ENCODE measurements at regions not wholly inside any gene's neighbourhood (a gene's known extent, or its start where the extent isn't known, plus 50 kb on each side); places are given as distances from the start of the nearest gene placed in this dataset.

DNA sequence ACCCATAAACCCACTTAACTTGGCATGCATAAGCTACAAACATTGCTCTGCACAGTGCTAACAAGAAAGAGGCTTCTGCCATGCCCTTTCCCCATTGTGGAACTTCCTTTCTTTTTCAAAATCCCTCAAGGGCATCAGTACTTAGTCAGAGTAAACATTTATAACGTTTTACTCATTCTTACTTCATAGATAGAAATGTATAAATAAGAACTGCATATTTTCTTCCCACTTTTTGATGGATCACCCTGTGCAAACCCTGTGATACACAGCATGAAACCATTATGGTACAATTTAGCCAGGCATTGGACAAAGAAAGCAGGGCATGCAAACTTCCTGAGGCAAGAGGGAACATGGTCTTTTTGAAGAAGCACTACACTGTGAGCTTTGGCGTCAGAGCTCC, 113.8 kb upstream of the FOXG1 start:
- DNase-seq = no peak

DNA sequence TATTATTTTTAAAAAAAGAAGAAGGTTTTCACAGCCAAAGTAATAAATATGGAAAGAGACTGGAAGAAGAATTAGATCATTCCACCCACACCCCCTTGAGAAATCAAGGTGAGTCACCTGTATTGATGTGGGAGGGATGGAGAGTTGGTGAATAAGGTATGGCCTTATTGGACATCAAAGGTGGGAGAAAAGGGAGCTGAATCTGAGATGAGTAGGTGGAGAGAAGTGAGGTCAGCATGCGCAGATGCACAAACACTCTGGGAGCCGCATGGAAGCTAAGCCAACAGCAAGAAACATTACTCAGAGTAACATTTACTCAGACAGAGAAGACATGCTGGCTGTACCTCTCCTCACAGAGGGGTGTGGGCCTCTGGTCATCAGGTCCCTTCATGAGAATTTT, 113.1 kb upstream of the FOXG1 start:
- DNase-seq = no peak

DNA sequence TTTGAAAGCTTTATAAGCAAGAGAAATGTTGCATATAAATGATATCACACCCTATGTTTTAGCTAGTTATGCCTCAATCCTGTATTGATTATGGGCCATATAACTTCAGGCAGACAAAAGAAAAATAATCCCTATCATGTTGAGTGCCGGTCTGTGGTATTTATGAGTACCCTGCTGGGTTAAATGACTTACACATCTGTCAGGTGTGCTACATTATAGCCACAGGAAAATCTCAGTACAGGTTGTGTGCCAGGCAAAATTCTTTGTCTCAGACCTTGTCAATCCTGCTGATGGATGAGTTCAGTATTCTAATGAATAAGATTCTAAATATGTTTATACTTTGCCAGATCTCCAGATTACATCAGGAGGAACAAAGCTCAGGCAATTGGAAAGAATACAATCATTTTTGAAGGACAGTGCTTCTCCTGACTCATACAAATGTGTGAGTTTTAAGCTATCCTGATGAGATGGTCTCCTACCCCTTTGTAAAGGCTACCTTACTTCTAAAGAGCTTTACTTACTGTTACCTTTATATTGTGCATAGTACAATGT, 109.8 kb upstream of the FOXG1 start:
- DNase-seq = no peak

DNA sequence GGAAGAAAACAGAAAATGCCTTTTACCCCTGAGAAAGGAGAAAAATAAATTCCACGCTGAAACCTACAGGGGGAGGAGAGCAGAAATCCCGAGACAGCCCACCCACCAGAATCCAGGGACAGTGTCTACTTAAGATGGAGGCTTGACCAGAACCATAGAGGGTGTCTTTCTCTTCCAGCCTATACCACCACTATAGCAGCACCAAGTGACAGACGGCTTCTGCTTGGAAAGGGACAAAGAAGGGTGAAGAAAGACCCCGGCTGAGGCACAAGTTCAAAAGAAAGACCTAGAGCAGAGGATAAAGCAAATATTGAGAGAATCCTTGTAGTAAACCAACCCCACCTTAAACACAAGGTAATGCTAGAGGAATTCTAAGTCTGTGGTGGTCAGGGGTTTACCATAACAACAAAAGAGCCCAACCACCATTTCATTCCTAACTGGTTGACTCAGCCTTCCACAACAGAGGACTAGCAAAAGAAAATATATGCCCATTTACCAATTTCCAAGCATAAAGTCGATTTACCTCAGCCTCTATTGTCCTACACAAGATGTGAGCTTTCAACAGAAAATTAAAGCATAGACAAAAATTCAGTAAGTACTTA, 105.3 kb upstream of the FOXG1 start:
- no peak for DNase-seq

DNA sequence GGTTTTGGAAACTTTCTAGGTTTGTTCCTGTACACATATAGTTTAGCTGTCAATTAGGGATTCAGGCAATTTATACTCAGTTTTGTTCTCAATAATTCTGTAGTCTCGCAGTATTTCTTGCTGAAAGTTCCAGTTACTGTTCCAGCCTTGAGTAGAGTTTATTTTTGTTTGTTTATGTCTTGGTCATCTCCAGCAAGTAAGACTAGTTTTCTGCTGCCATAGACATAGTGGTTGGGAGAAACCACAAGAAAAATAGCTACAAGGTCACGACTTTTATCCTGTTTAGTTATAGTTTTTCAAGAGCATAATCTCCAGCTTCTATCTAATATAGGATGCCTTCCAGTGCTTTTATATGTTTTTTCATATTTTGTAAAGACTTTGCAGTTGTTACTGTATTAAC, 99.6 kb upstream of the FOXG1 start:
- DNase-seq = no peak

DNA sequence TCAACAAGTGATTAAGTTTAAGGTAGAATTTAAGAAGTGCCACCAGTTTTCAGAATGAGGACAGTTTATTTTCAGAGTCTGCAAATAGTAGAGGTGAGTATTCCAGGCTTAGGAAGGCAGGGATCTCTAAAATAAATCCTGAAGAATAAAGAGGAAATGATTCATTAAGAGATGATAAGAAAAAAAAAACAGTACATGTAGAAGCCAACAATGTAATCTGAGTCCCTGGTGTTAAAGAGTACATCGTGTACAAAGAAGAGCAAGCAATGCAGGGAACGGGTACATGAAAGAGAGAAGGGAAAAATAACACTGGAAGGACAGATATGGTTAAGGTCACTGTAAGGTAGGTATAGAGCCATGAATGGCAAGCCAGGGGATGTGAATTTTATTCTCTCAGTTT, 95.2 kb upstream of the FOXG1 start:
- no peak for DNase-seq

DNA sequence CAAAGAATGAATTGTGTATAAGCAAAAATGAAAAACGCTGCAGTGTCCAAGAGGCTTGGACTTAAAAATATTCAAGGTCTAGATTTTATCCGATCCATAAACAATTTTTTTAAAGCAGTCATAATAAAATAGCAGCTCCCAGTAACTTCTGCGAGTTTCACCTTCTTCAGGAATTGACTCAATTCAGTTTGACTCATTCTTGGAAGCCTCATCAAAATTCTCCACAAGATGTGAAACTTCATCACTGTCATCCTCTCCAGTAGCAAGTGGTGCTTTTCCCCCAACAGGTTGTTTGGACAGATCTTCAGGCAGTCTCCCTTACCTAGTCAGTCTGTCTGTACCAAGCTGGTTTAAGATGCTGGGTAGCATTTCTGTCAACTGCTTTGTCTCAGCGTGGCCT, 93.5 kb upstream of the FOXG1 start:
- DNase-seq = no peak

DNA sequence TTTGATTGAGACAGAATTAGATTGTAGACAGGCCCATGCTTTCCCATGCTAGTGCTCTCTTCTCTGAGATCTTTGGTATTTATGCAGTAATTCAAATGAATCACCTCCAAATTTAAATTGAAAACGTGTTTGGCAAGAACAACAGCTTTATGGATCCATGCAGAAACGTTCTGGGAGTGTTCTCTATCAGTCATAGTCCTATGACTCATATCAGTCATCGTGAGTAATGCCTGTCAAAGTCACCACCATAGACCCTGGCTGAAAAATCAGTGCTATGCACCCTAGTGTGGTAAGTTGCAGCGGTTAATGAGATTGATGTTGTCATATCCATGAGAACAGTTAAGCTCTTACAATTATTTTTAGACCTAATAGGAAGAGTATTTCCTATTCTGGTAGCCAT, 90.1 kb upstream of the FOXG1 start:
- DNase-seq = no peak

DNA sequence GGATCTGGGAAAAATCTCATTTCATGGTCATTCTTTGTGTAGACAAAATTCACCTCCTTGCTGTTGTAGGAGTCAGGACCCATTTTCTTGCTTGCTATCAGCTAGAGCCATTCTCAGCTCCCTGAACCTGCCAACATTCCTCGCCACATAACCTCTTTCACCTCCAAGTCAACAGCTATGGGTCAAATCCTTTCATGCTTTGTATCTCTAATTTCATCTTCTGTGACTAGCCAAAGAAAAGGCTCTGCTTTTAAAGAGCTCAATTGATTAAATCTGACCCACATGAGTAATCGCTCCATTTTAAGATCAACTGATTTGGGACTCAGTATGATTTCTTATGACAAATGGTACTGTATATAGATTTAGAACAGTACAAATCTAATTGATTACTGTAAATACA, 89.2 kb upstream of the FOXG1 start:
- no peak for DNase-seq

DNA sequence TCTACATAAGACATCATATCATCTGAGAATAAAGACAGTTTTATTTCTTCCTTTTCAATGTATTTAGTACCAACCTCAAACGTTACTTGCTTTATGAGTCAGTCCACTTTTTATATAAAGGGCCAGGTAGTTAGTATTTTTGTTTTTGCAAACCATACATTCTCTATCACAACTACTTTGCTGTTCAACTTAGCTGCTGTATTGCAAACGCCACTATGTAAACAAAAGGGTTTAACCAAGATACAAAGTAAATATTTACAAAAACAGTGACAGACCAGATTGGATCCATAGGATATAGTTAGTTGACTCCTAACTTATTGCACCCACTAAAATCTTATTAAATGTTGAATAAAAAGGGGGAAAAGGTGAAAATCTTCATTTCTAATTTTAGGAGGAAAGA, 87.7 kb upstream of the FOXG1 start:
- no peak for DNase-seq

DNA sequence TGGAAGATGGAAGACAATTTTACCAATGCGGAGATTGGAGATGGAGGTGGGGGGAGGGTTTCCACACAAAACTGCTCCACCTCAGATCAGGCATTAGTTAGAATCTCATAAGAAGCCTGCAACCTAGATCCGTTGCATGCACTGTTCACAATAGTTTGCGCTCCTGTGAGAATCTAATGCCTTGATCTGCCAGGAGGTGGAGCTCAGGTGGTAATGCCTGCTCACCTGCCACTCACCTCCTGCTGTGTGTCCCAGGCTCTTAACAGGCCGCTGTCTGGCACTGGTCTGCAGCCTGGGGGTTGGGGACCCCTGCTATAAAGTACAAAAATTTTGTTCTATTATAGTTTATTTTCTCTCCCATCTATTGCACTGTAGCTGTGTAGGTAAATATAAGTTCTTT, 84.9 kb upstream of the FOXG1 start:
- no peak for DNase-seq

DNA sequence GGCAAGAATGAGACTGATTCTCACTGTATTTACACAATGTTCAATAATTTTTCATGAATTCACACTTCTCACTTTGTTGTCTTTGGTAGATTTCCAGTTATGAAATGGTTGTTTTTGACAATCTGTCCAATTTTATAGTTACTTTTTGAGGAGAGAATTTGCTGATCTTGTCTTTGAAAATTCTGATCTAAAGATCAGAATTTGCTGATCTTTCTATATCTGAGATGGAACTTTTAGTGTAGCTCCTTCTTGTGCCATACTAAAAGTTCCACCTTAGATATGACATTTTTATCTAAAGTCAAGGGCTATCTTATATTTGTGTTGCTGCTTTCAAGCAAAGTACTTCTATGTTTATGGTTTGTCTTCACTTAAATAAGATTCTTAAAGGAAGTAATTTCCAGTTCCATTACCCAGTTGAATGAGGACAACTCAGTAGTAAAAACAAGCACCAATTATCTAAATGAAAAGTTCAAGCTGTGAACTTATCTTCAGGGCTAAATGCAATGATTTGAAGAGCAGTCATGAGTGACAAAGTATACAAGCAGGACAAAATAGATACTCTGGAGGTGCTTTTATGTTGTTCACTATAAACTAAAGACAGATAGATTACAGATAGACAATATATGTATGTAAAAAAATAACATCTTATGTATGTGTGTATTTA, 76.4 kb upstream of the FOXG1 start:
- no peak for DNase-seq

DNA sequence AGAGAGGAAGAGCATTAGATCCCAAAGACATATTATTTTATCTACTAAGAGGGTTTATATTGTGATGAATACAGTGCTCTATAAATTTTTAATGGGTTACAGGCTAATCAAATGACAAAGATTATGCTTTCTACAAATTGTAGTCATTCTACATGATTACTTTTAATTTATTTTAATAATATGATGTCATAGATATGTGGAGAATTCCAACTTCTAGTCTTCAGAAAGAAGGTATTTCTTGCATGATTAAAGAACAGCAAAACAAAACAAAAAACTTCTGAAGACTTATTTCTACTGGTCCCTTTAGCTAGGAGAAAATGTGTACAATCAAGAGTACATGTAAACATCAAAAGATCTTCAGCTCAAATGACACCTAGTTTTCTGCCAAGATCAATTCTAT, 71.5 kb upstream of the FOXG1 start:
- DNase-seq = no peak

DNA sequence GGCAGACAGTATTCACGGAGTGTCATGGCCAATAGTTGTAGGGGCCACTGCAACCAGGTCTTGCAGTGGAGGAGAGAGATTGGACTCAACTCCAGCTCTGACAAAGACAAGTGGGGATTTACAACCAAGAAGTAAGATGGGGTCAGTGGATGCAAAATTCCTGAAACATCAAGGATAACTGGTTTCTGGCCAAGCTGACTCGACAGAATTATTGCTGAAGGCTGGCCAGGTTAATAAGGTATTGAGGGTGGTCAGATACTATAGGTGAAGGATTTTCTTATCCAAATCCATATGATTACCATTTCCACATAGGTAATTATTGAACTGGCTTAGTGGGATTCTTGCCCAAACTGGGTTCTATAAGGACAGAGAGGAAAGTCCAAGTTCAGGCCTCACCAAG, 64.9 kb upstream of the FOXG1 start:
- DNase-seq = no peak

DNA sequence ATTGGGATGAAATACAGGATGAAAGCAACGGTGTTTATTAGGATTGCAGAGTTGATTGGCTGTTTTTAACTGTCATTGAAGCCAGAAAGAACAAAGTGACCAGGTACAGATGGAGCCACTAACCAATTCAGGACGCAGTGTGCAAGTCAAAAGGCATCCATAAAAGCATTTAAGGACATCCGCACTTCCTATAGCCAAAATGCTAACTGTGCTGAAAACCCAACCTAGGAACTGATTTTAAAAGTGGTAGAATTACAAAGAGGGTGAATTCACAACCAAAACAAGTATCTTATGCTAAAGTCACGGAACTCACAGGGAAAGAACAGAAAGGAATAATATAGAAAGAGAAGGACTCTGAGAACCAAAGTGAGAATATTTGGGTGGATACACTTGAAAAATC, 63.1 kb upstream of the FOXG1 start:
- no peak for DNase-seq

DNA sequence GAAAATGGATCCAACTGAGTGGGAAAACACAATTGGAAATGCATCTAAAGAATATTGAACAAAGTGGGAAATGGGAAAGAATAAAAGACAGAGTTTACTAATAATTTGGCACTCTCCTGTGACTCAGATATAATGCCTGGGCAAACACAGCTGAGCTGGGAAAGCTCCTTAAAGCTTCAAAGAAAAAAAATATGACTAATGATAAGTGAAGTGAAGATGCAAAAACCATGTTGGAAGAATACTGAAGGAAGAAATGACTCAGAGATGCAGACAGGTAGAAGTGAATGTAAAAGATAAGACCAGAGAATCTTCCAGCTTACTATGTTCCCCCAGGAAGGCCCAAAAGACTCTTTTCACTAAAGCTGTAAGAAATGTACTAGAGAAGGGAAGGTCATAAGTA, 62.4 kb upstream of the FOXG1 start:
- DNase-seq = no peak

DNA sequence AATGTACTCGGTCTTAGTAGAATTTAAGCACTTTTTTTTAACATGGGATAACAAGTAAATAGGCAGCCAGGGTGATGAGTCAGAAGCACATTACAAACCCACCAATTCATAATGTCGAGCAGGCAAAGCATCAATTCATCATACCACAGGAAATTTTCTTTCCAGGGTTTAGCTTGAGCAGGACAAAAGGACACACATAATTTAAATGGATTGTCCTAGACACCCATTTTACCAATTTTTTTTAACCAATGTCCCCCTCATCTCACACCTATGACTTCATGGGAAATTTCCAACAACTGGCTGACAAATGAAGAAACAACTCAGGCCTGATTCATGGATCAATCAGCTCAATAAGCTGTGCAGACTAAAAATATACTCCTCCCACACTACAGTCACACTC, 58.8 kb upstream of the FOXG1 start:
- no peak for DNase-seq

DNA sequence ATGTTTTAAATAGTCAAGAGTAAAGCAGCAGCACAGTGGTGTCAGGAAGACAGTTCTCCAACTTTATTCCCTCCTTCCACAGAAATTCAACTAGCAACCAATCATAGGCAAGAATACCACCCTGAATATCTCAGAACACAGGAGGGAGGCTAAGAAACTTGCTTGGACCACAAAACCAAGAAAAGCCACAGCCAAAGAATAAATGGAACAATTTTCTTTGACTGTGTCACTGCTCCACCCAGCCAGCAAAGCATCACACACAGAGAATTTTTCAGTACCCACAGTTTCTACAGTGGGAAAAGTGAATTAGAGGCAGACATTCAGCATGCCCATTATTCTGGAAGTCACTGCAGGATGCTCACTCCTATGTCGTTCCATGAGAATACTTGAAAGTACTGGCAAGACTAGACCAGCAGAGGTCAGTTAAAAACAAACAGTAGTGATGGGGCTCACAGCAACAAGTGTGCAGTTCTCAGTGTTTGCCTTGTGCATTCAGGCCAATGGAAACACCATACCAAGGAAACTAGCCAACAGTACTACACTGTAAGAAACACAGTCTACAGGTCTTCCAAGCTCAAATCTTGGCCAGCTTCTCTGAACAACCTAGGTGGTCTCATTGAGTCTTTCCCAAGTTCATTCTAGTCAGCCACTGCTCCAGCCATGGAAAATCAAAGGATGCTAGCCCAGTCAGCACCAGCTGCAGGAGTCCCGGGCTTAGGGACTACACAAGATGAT, 56.8 kb upstream of the FOXG1 start:
- DNase-seq = no peak
